Caco-2 (cell line): ENCODE measurements at regions not wholly inside any gene's neighbourhood (a gene's known extent, or its start where the extent isn't known, plus 50 kb on each side); places are given as distances from the start of the nearest gene placed in this dataset.

Experiments used
- BruUV-seq: library from RNA; stranded (reverse); fragments of 400-500 nt; replicated peaks from 2 replicates; lab custom pipeline; 2021; lab: Mats Ljungman, UMichigan
- CTCF ChIA-PET: fragments of 300-600 bp; sonication (Branson Sonifier 250); formaldehyde crosslinking; loops from one replicate; lab custom pipeline; 2022; ENCODE audit warnings: antibody characterized with exemption; lab: Charles Lee
- POLR2A ChIA-PET: fragments of 300-600 bp; sonication (Branson Sonifier 250); formaldehyde crosslinking; loops from one replicate; lab custom pipeline; 2022; ENCODE audit warnings: antibody characterized with exemption; lab: Charles Lee
- DNase-seq, 2 experiments: peaks; one replicate each; pipeline versions ENCODE4 v3.0.0 to v3.0.0-alpha.2; 2020 to 2022
- H3K27me3 ChIP-seq: replicated peaks from 2 replicates; pipeline ENCODE4 v1.6.0; 2011; ENCODE audit warnings: low read length; ENCODE audit not compliant: control insufficient read depth, insufficient read depth
- H3K36me3 ChIP-seq: 2 replicates; pipeline ENCODE4 v1.5.1; 2011; ENCODE audit warnings: low read length; ENCODE audit not compliant: control insufficient read depth, insufficient read depth
- H3K4me1 ChIP-seq: fragments of 250-450 bp; sonication (Bioruptor Pico); 2 replicates; pipeline ENCODE4 v1.5.1; 2020; ENCODE audit warnings: mild to moderate bottlenecking
- H3K4me3 ChIP-seq: 2 replicates; pipeline ENCODE4 v1.5.1; 2011; ENCODE audit warnings: low read depth, mild to moderate bottlenecking, control low read depth, low read length
- H3K9me3 ChIP-seq: fragments of 250-450 bp; sonication (Bioruptor Pico); 2 replicates; pipeline ENCODE4 v1.5.1; 2020; ENCODE audit warnings: mild to moderate bottlenecking, moderate library complexity
- H3K27ac Mint-ChIP-seq: one replicate; pipeline ENCODE4 v1.8.0; 2022; ENCODE audit warnings: mixed read lengths; ENCODE audit not compliant: unreplicated experiment
- H3K27me3 Mint-ChIP-seq: one replicate; pipeline ENCODE4 v1.8.0; 2022; ENCODE audit warnings: mixed read lengths; ENCODE audit not compliant: insufficient read depth, unreplicated experiment
- H3K36me3 Mint-ChIP-seq: one replicate; pipeline ENCODE4 v1.8.0; 2022; ENCODE audit warnings: mild to moderate bottlenecking, mixed read lengths; ENCODE audit not compliant: insufficient read depth, unreplicated experiment
- H3K4me1 Mint-ChIP-seq: one replicate; pipeline ENCODE4 v1.8.0; 2022; ENCODE audit warnings: low read depth, mixed read lengths; ENCODE audit not compliant: unreplicated experiment
- H3K4me3 Mint-ChIP-seq: one replicate; pipeline ENCODE4 v1.8.0; 2022; ENCODE audit warnings: mild to moderate bottlenecking, moderate library complexity, mixed read lengths; ENCODE audit not compliant: unreplicated experiment
- H3K9me3 Mint-ChIP-seq: one replicate; pipeline ENCODE4 v1.8.0; 2022; ENCODE audit warnings: mixed read lengths; ENCODE audit not compliant: unreplicated experiment
- CTCF ChIP-seq, 2 experiments: fragments of 200-600 bp in 1 of 2; IDR thresholded peaks; 1 replicate in 1 of 2; 2 replicates in 1 of 2; pipeline versions ENCODE4 v1.5.1 to v1.8.0; 2011 to 2022; ENCODE audit warnings: antibody characterized with exemption in 1 of 2, control low read depth in 1 of 2, inconsistent platforms in 1 of 2, low read depth in 1 of 2, low read length in 1 of 2, mild to moderate bottlenecking in 1 of 2, moderate library complexity in 1 of 2; ENCODE audit not compliant: insufficient read depth in 1 of 2, severe bottlenecking in 1 of 2, unreplicated experiment in 1 of 2
- intact Hi-C: fragments of 100-400 bp; cut with micrococcal nuclease; formaldehyde crosslinking; loops from one replicate; pipeline ENCODE4 v1.10.0; 2022; ENCODE audit not compliant: unreplicated experiment

- no TSS peak for BruUV-seq
- H3K4me1 ChIP-seq = no peaks in the 10 kb centered on the region
- H3K27me3 ChIP-seq = no peaks in the 10 kb centered on the region
- no peaks in the 10 kb centered on the region for H3K36me3 ChIP-seq
- CTCF ChIA-PET = no interaction called here
- Mint-ChIP-seq H3K36me3 (no peaks in the 10 kb centered on the region), H3K4me3 (no peak overlapping the region), H3K9me3 (no peaks in the 10 kb centered on the region), H3K27ac (no peak overlapping the region), H3K4me1 (no peaks in the 10 kb centered on the region), H3K27me3 (no peaks in the 10 kb centered on the region)
- intact Hi-C loops = no loop called here
- H3K4me3 ChIP-seq = no peak overlapping the region
- peak; percentile 49 to 52 for TF ChIP-seq CTCF (IDR thresholded peaks at IDR 0.05; ENCODE audit: insufficient read depth in 1 of 2, low read depth in 1 of 2, low read length in 1 of 2, severe bottlenecking in 1 of 2, unreplicated experiment in 1 of 2)
- DNase-seq = peak; percentile 47 to 51
- H3K9me3 ChIP-seq = no peaks in the 10 kb centered on the region
- POLR2A ChIA-PET = no interaction called here
Measured at GRCh38 chr13:82758044-82758443, 1124.2 kb downstream of the SLITRK1 start.

GRCh38 chr13:82751206-82751605 is 1131.1 kb downstream of the SLITRK1 start:
- Mint-ChIP-seq H3K4me3 (no peak overlapping the region), H3K9me3 (no peaks in the 10 kb centered on the region), H3K36me3 (no peaks in the 10 kb centered on the region), H3K27me3 (no peaks in the 10 kb centered on the region), H3K4me1 (no peaks in the 10 kb centered on the region), H3K27ac (no peak overlapping the region)
- intact Hi-C loops = no loop called here
- CTCF ChIA-PET = no interaction called here
- Histone ChIP-seq H3K4me3 (no peak overlapping the region), H3K36me3 (no peaks in the 10 kb centered on the region), H3K9me3 (no peaks in the 10 kb centered on the region), H3K4me1 (no peaks in the 10 kb centered on the region), H3K27me3 (no peaks in the 10 kb centered on the region)
- no TSS peak for BruUV-seq
- no peak for TF ChIP-seq CTCF (IDR thresholded peaks at IDR 0.05; ENCODE audit: insufficient read depth in 1 of 2, low read depth in 1 of 2, low read length in 1 of 2, severe bottlenecking in 1 of 2, unreplicated experiment in 1 of 2)
- POLR2A ChIA-PET = no interaction called here
- no peak for DNase-seq

GRCh38 chr13:82749551-82749950 is 1132.7 kb downstream of the SLITRK1 start:
- H3K9me3 Mint-ChIP-seq = no peaks in the 10 kb centered on the region
- intact Hi-C loops = no loop called here
- Histone ChIP-seq H3K9me3 (no peaks in the 10 kb centered on the region), H3K27me3 (no peaks in the 10 kb centered on the region), H3K4me1 (no peaks in the 10 kb centered on the region), H3K4me3 (no peak overlapping the region), H3K36me3 (no peaks in the 10 kb centered on the region)
- TF ChIP-seq CTCF (IDR thresholded peaks at IDR 0.05; ENCODE audit: insufficient read depth in 1 of 2, low read depth in 1 of 2, low read length in 1 of 2, severe bottlenecking in 1 of 2, unreplicated experiment in 1 of 2) = no peak
- ChIA-PET POLR2A (no interaction called here), CTCF (no interaction called here)
- DNase-seq = no peak
- no peaks in the 10 kb centered on the region for H3K4me1 Mint-ChIP-seq
- H3K27ac Mint-ChIP-seq = no peak overlapping the region
- no TSS peak for BruUV-seq
- no peaks in the 10 kb centered on the region for H3K36me3 Mint-ChIP-seq
- H3K4me3 Mint-ChIP-seq = no peak overlapping the region
- H3K27me3 Mint-ChIP-seq = no peaks in the 10 kb centered on the region
